ENCODE measurements at regions not wholly inside any gene's neighbourhood (a gene's known extent, or its start where the extent isn't known, plus 50 kb on each side); places are given as distances from the start of the nearest gene placed in this dataset.

- Mint-ChIP-seq H3K27me3 (no peaks in the 10 kb centered on the region), H3K27ac (no peak overlapping the region), H3K4me3 (no peak overlapping the region), H3K4me1 (peaks cover 54% of the 10 kb centered on the region), H3K9me3 (ENCODE audit: insufficient read depth) (no peaks in the 10 kb centered on the region)
- peaks cover 41 to 47% of the 10 kb centered on the region in 2 donors for H3K4me1 ChIP-seq (ENCODE audit: control insufficient read depth in 2 of 2, insufficient read depth in 2 of 2, low read length in 2 of 2)
- H2AFZ ChIP-seq (ENCODE audit: insufficient read depth, low read depth, low read length, poor library complexity, severe bottlenecking): no peak overlapping the region
- WGBS (ENCODE audit: insufficient coverage): 87% methylated on average over 4 of the region's 7 CpGs
- ChIA-PET POLR2A (no interaction called here), CTCF (interaction anchor here (1.0 kb wide), 1 partner anchor 49 kb away, joined by 4 read pairs; no protein-coding TSS in a partner anchor)
- H3K27ac ChIP-seq (ENCODE audit: low read length in 2 of 2): no peak overlapping the region
- no peaks in the 10 kb centered on the region for H3K36me3 ChIP-seq (replicated peaks in 1 of 2; ENCODE audit: control extremely low read depth in 1 of 2, control insufficient read depth in 1 of 2, extremely low read depth in 1 of 2, insufficient read depth in 2 of 2, low read length in 1 of 2)
- H3K4me3 ChIP-seq (ENCODE audit: control extremely low read depth in 1 of 5, extremely low read depth in 1 of 5, insufficient read depth in 1 of 5, low read depth in 2 of 5, low read length in 4 of 5): no peak overlapping the region
- H3K9me3 ChIP-seq (ENCODE audit: control extremely low read depth in 1 of 3, control insufficient read depth in 2 of 3, insufficient read depth in 1 of 3, low read length in 2 of 3): no peaks in the 10 kb centered on the region
- no peaks in the 10 kb centered on the region for H3K27me3 ChIP-seq (replicated peaks in 1 of 4; ENCODE audit: control extremely low read depth in 1 of 4, control insufficient read depth in 3 of 4, insufficient read depth in 4 of 4, low read length in 3 of 4)
- no peaks in the 10 kb centered on the region for H3K79me2 ChIP-seq (ENCODE audit: control insufficient read depth, insufficient read depth, low read length)
- H4K20me1 ChIP-seq (ENCODE audit: control insufficient read depth, insufficient read depth, low read length, poor library complexity, severe bottlenecking): no peaks in the 10 kb centered on the region
- H3K4me2 ChIP-seq (replicated peaks; ENCODE audit: low read depth, low read length, poor library complexity, severe bottlenecking): no peak overlapping the region
- no peak overlapping the region for H3K9ac ChIP-seq (ENCODE audit: low read length)
- ATAC-seq (ENCODE audit: low read depth): no peak
- DNase-seq: no peak
- TF ChIP-seq CTCF (IDR thresholded peaks at IDR 0.05) (no peak), EZH2 (IDR thresholded peaks at IDR 0.05; ENCODE audit: borderline replicate concordance, insufficient read depth, low read depth, low read length, poor library complexity, severe bottlenecking) (no peak)
- intact Hi-C loops (cut with micrococcal nuclease): no loop called here
These were observed 52.9 kb upstream of the CCND2 start for GRCh38 chr12:4220536-4221257.

- Histone ChIP-seq H3K79me2 (ENCODE audit: control insufficient read depth, insufficient read depth, low read length) (no peaks in the 10 kb centered on the region), H3K4me1 (ENCODE audit: control insufficient read depth in 2 of 2, insufficient read depth in 2 of 2, low read length in 2 of 2) (peaks cover 32 to 41% of the 10 kb centered on the region in 2 donors), H3K36me3 (replicated peaks in 1 of 2; ENCODE audit: control extremely low read depth in 1 of 2, control insufficient read depth in 1 of 2, extremely low read depth in 1 of 2, insufficient read depth in 2 of 2, low read length in 1 of 2) (no peaks in the 10 kb centered on the region), H3K4me2 (replicated peaks; ENCODE audit: low read depth, low read length, poor library complexity, severe bottlenecking) (peak overlapping the region; percentile 70), H3K9me3 (ENCODE audit: control extremely low read depth in 1 of 3, control insufficient read depth in 2 of 3, insufficient read depth in 1 of 3, low read length in 2 of 3) (no peaks in the 10 kb centered on the region), H3K9ac (ENCODE audit: low read length) (no peak overlapping the region), H3K27ac (ENCODE audit: low read length in 2 of 2) (peak overlapping the region; percentile 8 to 94), H2AFZ (ENCODE audit: insufficient read depth, low read depth, low read length, poor library complexity, severe bottlenecking) (peak overlapping the region; percentile 59), H3K4me3 (ENCODE audit: control extremely low read depth in 1 of 5, extremely low read depth in 1 of 5, insufficient read depth in 1 of 5, low read depth in 2 of 5, low read length in 4 of 5) (no peak overlapping the region), H3K27me3 (replicated peaks in 1 of 4; ENCODE audit: control extremely low read depth in 1 of 4, control insufficient read depth in 3 of 4, insufficient read depth in 4 of 4, low read length in 3 of 4) (no peaks in the 10 kb centered on the region), H4K20me1 (ENCODE audit: control insufficient read depth, insufficient read depth, low read length, poor library complexity, severe bottlenecking) (no peaks in the 10 kb centered on the region)
- H3K9me3 Mint-ChIP-seq (ENCODE audit: insufficient read depth): no peaks in the 10 kb centered on the region
- no peak for TF ChIP-seq CTCF (IDR thresholded peaks at IDR 0.05)
- CTCF ChIA-PET: interaction anchor here (1.9 to 3.6 kb wide), 3 partner anchors 13 to 59 kb away, joined by 8 to 22 read pairs (median 15); no protein-coding TSS in a partner anchor
- ATAC-seq (ENCODE audit: low read depth) (no peak), DNase-seq (peak; percentile 46)
- 20% methylated on average over 2 of the region's 6 CpGs for WGBS (ENCODE audit: insufficient coverage)
- intact Hi-C loops (cut with micrococcal nuclease): no loop called here
- H3K27me3 Mint-ChIP-seq: no peaks in the 10 kb centered on the region
- peaks cover 43% of the 10 kb centered on the region for H3K4me1 Mint-ChIP-seq
- peak overlapping the region; percentile 94 for H3K27ac Mint-ChIP-seq
- peak overlapping the region; percentile 2 for H3K4me3 Mint-ChIP-seq
- POLR2A ChIA-PET: no interaction called here
These were observed 56.5 kb upstream of the CCND2 start for GRCh38 chr12:4217091-4217490.
